Activated B cell treated with CpG ODN at 0.5 μM for 24 hours (primary cell): ENCODE measurements at regions not wholly inside any gene's neighbourhood (a gene's known extent, or its start where the extent isn't known, plus 50 kb on each side); places are given as distances from the start of the nearest gene placed in this dataset.

Experiments
- ATAC-seq: fragments of 200-7000 bp; cut with Tn5 transposase; one replicate; pipeline ENCODE4 v1.10.0; 2021; ENCODE audit warnings: low read depth, mild to moderate bottlenecking, moderate library complexity
- CTCF ChIA-PET: fragments of 350-600 bp; sonication (Branson Sonifier 250); formaldehyde crosslinking; loops from one replicate; lab custom pipeline; 2021; ENCODE audit warnings: antibody characterized with exemption; lab: Charles Lee
- POLR2A ChIA-PET: fragments of 350-600 bp; sonication (Branson Sonifier 250); formaldehyde crosslinking; loops from one replicate; lab custom pipeline; 2021; ENCODE audit warnings: antibody characterized with exemption; lab: Charles Lee
- DNase-seq: peaks from one replicate; pipeline ENCODE4 v3.0.0; 2022
- H3K27ac Mint-ChIP-seq: one replicate; pipeline ENCODE4 v1.8.0; 2020; ENCODE audit warnings: mixed read lengths
- H3K27me3 Mint-ChIP-seq: one replicate; pipeline ENCODE4 v1.8.0; 2021; ENCODE audit warnings: mixed read lengths
- H3K36me3 Mint-ChIP-seq: one replicate; pipeline ENCODE4 v1.8.0; 2021; ENCODE audit warnings: low read depth, mixed read lengths
- H3K4me1 Mint-ChIP-seq: one replicate; pipeline ENCODE4 v1.8.0; 2021; ENCODE audit warnings: mixed read lengths
- H3K4me3 Mint-ChIP-seq: one replicate; pipeline ENCODE4 v1.8.0; 2020; ENCODE audit warnings: mild to moderate bottlenecking, mixed read lengths
- H3K9me3 Mint-ChIP-seq: one replicate; pipeline ENCODE4 v1.8.0; 2020; ENCODE audit warnings: mixed read lengths
- CTCF ChIP-seq: fragments of 200-600 bp; IDR thresholded peaks from one replicate; pipeline ENCODE4 v1.8.0; 2022; ENCODE audit warnings: antibody characterized with exemption, mild to moderate bottlenecking
- intact Hi-C: fragments of 100-400 bp; cut with micrococcal nuclease; formaldehyde crosslinking; loops from one replicate; pipeline ENCODE4 v1.15.1; 2024

- Mint-ChIP-seq H3K27me3 (no peaks in the 10 kb centered on the region), H3K36me3 (no peaks in the 10 kb centered on the region), H3K9me3 (peaks cover 2% of the 10 kb centered on the region), H3K4me1 (no peaks in the 10 kb centered on the region), H3K27ac (no peak overlapping the region), H3K4me3 (no peak overlapping the region)
- TF ChIP-seq CTCF, result no peak
- DNase-seq, result no peak
- no peak for ATAC-seq
- CTCF ChIA-PET, result no interaction called here
- POLR2A ChIA-PET, result no interaction called here
- intact Hi-C loops, result no loop called here
These were observed 259.9 kb upstream of the NR2F2 start for GRCh38 chr15:96070636-96071035.

- Mint-ChIP-seq H3K36me3 (no peaks in the 10 kb centered on the region), H3K27me3 (no peaks in the 10 kb centered on the region), H3K27ac (no peak overlapping the region), H3K9me3 (peaks cover 2% of the 10 kb centered on the region), H3K4me3 (no peak overlapping the region), H3K4me1 (no peaks in the 10 kb centered on the region)
- intact Hi-C loops, result no loop called here
- no peak for TF ChIP-seq CTCF
- DNase-seq, result no peak
- CTCF ChIA-PET, result no interaction called here
- ATAC-seq, result no peak
- POLR2A ChIA-PET, result no interaction called here
These were observed 257.7 kb upstream of the NR2F2 start for GRCh38 chr15:96072821-96073220.

GRCh38 chr15:96073908-96074307 is 256.6 kb upstream of the NR2F2 start:
- intact Hi-C loops, result no loop called here
- H3K27me3 Mint-ChIP-seq, result no peaks in the 10 kb centered on the region
- peaks cover 2% of the 10 kb centered on the region for H3K9me3 Mint-ChIP-seq
- POLR2A ChIA-PET, result no interaction called here
- no peak overlapping the region for H3K4me3 Mint-ChIP-seq
- ATAC-seq, result no peak
- TF ChIP-seq CTCF, result no peak
- H3K36me3 Mint-ChIP-seq, result no peaks in the 10 kb centered on the region
- no peak overlapping the region for H3K27ac Mint-ChIP-seq
- no peak for DNase-seq
- CTCF ChIA-PET, result no interaction called here
- no peaks in the 10 kb centered on the region for H3K4me1 Mint-ChIP-seq

- Mint-ChIP-seq H3K27ac (no peak overlapping the region), H3K9me3 (peaks cover 2% of the 10 kb centered on the region), H3K4me1 (no peaks in the 10 kb centered on the region), H3K4me3 (no peak overlapping the region), H3K36me3 (no peaks in the 10 kb centered on the region), H3K27me3 (no peaks in the 10 kb centered on the region)
- no peak for TF ChIP-seq CTCF
- ATAC-seq, result no peak
- intact Hi-C loops, result no loop called here
- DNase-seq, result no peak
- ChIA-PET CTCF (no interaction called here), POLR2A (no interaction called here)
These were observed 254.6 kb upstream of the NR2F2 start for GRCh38 chr15:96075895-96076294.

- intact Hi-C loops, result no loop called here
- Mint-ChIP-seq H3K4me3 (no peak overlapping the region), H3K36me3 (no peaks in the 10 kb centered on the region), H3K27me3 (no peaks in the 10 kb centered on the region), H3K27ac (no peak overlapping the region), H3K9me3 (peaks cover 2% of the 10 kb centered on the region), H3K4me1 (no peaks in the 10 kb centered on the region)
- no peak for TF ChIP-seq CTCF
- CTCF ChIA-PET, result no interaction called here
- no peak for DNase-seq
- no peak for ATAC-seq
- POLR2A ChIA-PET, result no interaction called here
These were observed 254.2 kb upstream of the NR2F2 start for GRCh38 chr15:96076350-96076749.
